HL-60 (cell line): ENCODE measurements at regions not wholly inside any gene's neighbourhood (a gene's known extent, or its start where the extent isn't known, plus 50 kb on each side); places are given as distances from the start of the nearest gene placed in this dataset.

Experiments
- DNase-seq, 2 experiments: peaks; one replicate each; pipeline ENCODE4 v3.0.0-alpha.2; 2010 to 2020; ENCODE audit warnings: low read depth in 1 of 2, low spot score in 1 of 2
- H3K27ac ChIP-seq: fragments of 250-450 bp; sonication (Bioruptor Pico); replicated peaks from 2 replicates; pipeline ENCODE4 v1.5.1; 2020; ENCODE audit warnings: mild to moderate bottlenecking, moderate library complexity
- H3K27me3 ChIP-seq: fragments of 250-450 bp; sonication (Bioruptor Pico); 2 replicates; pipeline ENCODE4 v1.5.1; 2021; ENCODE audit warnings: mild to moderate bottlenecking, moderate library complexity; ENCODE audit not compliant: insufficient read depth, poor library complexity, severe bottlenecking
- H3K4me3 ChIP-seq: replicated peaks from 2 replicates; pipeline ENCODE4 v1.5.1; 2011; ENCODE audit warnings: mild to moderate bottlenecking, control low read depth, low read length; ENCODE audit not compliant: insufficient read depth
- GABPA ChIP-seq: IDR thresholded peaks from 2 replicates; pipeline ENCODE4 v1.6.1; 2012; ENCODE audit warnings: low read depth
- POLR2AphosphoS5 ChIP-seq: IDR thresholded peaks from 2 replicates; pipeline ENCODE4 v1.6.1; 2012; ENCODE audit warnings: low read depth
- SPI1 ChIP-seq: IDR thresholded peaks from 2 replicates; pipeline ENCODE4 v1.6.1; 2012; ENCODE audit warnings: low read depth, mild to moderate bottlenecking, borderline replicate concordance
- TF ChIP-seq, protein P1 (sequence below): IDR thresholded peaks from one replicate; pipeline ENCODE4 v1.5.1; 2011; ENCODE audit warnings: low read length, control low read depth, inconsistent platforms; ENCODE audit not compliant: insufficient read depth
- TF ChIP-seq, protein P2 (sequence below): IDR thresholded peaks from 2 replicates; pipeline ENCODE4 v1.6.1; 2012; ENCODE audit warnings: low read depth; ENCODE audit not compliant: insufficient replicate concordance

DNA sequence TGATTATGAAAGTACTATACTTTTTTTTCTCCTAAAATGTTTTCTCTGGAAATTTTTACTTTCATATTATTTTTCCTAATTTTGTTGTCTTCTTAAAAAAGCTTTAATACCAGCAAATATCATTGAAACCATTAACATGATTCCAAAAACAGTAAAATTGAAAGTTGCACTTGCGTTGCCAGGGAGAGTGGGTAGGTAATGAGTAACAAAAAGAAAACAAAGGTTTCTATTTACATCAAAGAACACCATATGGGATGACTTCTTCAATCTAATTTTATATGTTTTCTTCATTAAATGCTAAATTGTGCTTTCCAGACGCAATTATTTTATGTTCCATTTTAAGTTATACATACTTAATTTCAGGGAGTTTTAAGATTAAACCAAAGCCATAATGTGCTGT lies 108.3 kb upstream of the VCX2 start:
- no peaks in the 10 kb centered on the region for H3K27me3 ChIP-seq
- no peak overlapping the region for H3K4me3 ChIP-seq
- TF ChIP-seq, protein P1, sequence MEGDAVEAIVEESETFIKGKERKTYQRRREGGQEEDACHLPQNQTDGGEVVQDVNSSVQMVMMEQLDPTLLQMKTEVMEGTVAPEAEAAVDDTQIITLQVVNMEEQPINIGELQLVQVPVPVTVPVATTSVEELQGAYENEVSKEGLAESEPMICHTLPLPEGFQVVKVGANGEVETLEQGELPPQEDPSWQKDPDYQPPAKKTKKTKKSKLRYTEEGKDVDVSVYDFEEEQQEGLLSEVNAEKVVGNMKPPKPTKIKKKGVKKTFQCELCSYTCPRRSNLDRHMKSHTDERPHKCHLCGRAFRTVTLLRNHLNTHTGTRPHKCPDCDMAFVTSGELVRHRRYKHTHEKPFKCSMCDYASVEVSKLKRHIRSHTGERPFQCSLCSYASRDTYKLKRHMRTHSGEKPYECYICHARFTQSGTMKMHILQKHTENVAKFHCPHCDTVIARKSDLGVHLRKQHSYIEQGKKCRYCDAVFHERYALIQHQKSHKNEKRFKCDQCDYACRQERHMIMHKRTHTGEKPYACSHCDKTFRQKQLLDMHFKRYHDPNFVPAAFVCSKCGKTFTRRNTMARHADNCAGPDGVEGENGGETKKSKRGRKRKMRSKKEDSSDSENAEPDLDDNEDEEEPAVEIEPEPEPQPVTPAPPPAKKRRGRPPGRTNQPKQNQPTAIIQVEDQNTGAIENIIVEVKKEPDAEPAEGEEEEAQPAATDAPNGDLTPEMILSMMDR: no peak
- TF ChIP-seq, protein P2, sequence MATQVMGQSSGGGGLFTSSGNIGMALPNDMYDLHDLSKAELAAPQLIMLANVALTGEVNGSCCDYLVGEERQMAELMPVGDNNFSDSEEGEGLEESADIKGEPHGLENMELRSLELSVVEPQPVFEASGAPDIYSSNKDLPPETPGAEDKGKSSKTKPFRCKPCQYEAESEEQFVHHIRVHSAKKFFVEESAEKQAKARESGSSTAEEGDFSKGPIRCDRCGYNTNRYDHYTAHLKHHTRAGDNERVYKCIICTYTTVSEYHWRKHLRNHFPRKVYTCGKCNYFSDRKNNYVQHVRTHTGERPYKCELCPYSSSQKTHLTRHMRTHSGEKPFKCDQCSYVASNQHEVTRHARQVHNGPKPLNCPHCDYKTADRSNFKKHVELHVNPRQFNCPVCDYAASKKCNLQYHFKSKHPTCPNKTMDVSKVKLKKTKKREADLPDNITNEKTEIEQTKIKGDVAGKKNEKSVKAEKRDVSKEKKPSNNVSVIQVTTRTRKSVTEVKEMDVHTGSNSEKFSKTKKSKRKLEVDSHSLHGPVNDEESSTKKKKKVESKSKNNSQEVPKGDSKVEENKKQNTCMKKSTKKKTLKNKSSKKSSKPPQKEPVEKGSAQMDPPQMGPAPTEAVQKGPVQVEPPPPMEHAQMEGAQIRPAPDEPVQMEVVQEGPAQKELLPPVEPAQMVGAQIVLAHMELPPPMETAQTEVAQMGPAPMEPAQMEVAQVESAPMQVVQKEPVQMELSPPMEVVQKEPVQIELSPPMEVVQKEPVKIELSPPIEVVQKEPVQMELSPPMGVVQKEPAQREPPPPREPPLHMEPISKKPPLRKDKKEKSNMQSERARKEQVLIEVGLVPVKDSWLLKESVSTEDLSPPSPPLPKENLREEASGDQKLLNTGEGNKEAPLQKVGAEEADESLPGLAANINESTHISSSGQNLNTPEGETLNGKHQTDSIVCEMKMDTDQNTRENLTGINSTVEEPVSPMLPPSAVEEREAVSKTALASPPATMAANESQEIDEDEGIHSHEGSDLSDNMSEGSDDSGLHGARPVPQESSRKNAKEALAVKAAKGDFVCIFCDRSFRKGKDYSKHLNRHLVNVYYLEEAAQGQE: no peak
- no peak for TF ChIP-seq SPI1
- TF ChIP-seq POLR2AphosphoS5: no peak
- TF ChIP-seq GABPA: no peak
- DNase-seq: no peak
- no peak overlapping the region for H3K27ac ChIP-seq

DNA sequence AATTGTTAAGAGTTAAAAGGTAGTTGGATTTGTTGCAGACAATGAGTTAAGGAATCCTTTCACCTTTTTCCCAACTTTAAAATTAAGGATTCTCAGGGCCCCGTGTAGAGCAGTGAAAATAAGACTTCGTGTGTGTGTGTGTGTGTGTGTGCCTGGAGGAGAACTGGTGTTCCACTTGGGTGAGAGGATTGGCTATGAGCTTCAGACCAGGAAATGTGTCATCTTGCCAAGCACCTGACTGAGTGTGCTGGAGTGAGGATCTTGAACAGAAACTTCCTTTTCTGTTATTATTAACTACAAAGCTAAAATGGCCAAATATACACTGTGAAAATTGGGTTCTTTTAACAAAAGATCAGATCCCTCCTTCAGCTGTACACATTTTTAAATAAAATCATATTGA lies 113.1 kb upstream of the VCX2 start:
- TF ChIP-seq, protein P2: no peak
- TF ChIP-seq SPI1 (no peak), GABPA (no peak), POLR2AphosphoS5 (no peak)
- TF ChIP-seq, protein P1: no peak
- no peak for DNase-seq
- H3K4me3 ChIP-seq: no peak overlapping the region
- no peak overlapping the region for H3K27ac ChIP-seq
- H3K27me3 ChIP-seq: no peaks in the 10 kb centered on the region

DNA sequence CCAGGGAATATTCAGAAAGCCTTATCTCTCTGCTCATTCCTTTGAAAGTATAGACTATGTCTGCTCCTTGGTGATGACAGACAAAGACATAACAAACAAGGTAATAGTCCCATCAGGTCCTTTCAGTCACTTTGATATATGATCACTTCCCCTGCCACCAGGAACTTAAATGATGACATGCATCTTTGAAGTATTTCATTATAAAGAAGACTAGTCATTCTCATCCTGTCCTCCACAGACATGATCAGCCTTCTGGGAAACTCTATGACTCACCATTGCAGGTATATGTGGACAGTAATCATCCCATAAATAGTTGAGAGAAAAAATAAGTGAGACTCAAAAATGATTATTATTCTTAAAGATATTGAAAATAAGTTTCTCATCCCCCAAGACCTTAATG lies 117.5 kb upstream of the VCX2 start:
- H3K27ac ChIP-seq: no peak overlapping the region
- TF ChIP-seq POLR2AphosphoS5 (no peak), SPI1 (no peak), GABPA (no peak)
- TF ChIP-seq, protein P1: no peak
- TF ChIP-seq, protein P2: no peak
- H3K4me3 ChIP-seq: no peak overlapping the region
- no peaks in the 10 kb centered on the region for H3K27me3 ChIP-seq
- no peak for DNase-seq
